Esophagus muscularis mucosa (tissue), 4 donors: ENCODE measurements at regions not wholly inside any gene's neighbourhood (a gene's known extent, or its start where the extent isn't known, plus 50 kb on each side); places are given as distances from the start of the nearest gene placed in this dataset.

Experiments
- DNase-seq: peaks from one replicate; pipeline ENCODE4 v3.0.0-alpha.2; 2017; ENCODE audit errors: extremely low spot score
- H3K27ac ChIP-seq, 4 donors: fragments of 200-600 bp; sonication (generic); replicated peaks in 1 of 4; 1 replicate in 3 of 4; 2 replicates in 1 of 4; pipeline ENCODE4 v1.5.1; 2016 to 2019; ENCODE audit warnings: mild to moderate bottlenecking in 1 of 4
- H3K27me3 ChIP-seq, 4 donors: fragments of 200-600 bp; sonication (generic); one replicate each; pipeline versions ENCODE4 v1.5.1 to v1.6.0; 2016 to 2019
- H3K36me3 ChIP-seq, 4 donors: fragments of 200-600 bp; sonication (generic); one replicate each; pipeline ENCODE4 v1.5.1; 2016 to 2019
- H3K4me1 ChIP-seq, 4 donors: fragments of 200-600 bp; sonication (generic); one replicate each; pipeline ENCODE4 v1.5.1; 2016 to 2019
- H3K4me3 ChIP-seq, 4 donors: fragments of 200-600 bp; sonication (generic); 1 replicate in 2 of 4; 2 replicates in 2 of 4; pipeline ENCODE4 v1.5.1; 2016 to 2019; ENCODE audit warnings: mild to moderate bottlenecking in 4 of 4, moderate library complexity in 1 of 4
- H3K9me3 ChIP-seq, 4 donors: fragments of 200-600 bp; sonication (generic); 1 replicate in 3 of 4; 2 replicates in 1 of 4; pipeline ENCODE4 v1.5.1; 2016 to 2019
- CTCF ChIP-seq, 3 experiments: fragments of 200-600 bp in 2 of 3; fragments of 450-650 bp in 1 of 3; sonication (generic) in 2 of 3; IDR thresholded peaks; one replicate each; pipeline ENCODE4 v1.5.1; 2017 to 2019; ENCODE audit warnings: antibody characterized with exemption in 3 of 3, mild to moderate bottlenecking in 2 of 3, moderate library complexity in 1 of 3
- EP300 ChIP-seq: sonication (generic); formaldehyde crosslinking; IDR thresholded peaks from one replicate; pipeline ENCODE4 v1.6.1; 2017; ENCODE audit warnings: antibody characterized with exemption
- POLR2A ChIP-seq: fragments of 450-650 bp; IDR thresholded peaks from one replicate; pipeline ENCODE4 v1.6.1; 2017; ENCODE audit warnings: antibody characterized with exemption, moderate library complexity, mild to moderate bottlenecking, low read depth
- POLR2AphosphoS5 ChIP-seq, 2 donors: sonication (generic); formaldehyde crosslinking; IDR thresholded peaks; one replicate each; pipeline ENCODE4 v1.6.1; 2017; ENCODE audit warnings: antibody characterized with exemption in 2 of 2
- WGBS: methylation state at CpG from one replicate; pipeline ENCODE4 v1.1.5; 2018; 5-methylcytosine and 5-hydroxymethylcytosine counted together
- intact Hi-C: fragments of 100-400 bp; cut with DNase I; formaldehyde crosslinking; loops from one replicate; pipeline ENCODE4 v1.15.1; 2023

DNA sequence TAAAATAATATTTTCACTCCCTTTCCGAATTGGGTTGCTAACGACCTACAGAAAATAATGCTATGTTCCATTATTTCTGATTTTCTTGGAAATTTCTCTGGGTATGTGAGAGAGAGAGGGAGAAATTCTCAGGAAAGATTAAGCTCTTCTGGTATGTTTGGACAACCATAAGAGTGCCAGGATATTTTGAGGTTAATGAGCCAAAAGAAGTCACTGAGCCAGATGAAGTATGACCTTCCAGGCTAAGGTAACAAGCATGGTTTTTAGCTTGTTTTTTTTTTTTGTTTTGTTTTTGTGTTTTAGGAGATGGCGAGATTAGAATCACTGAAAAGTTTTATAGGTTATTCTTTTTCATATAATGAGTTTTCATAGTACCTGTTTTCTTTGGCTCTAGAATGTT, 171.0 kb upstream of the FOXP2 start:
- no peak overlapping the region for H3K4me3 ChIP-seq
- H3K4me1 ChIP-seq = peaks cover 0 to 15% (median 11%) of the 10 kb centered on the region in 4 donors
- intact Hi-C loops = no loop called here
- no peaks in the 10 kb centered on the region for H3K27me3 ChIP-seq
- DNase-seq = no peak
- 80% methylated on average over 3 of the region's 3 CpGs for WGBS
- no peaks in the 10 kb centered on the region for H3K36me3 ChIP-seq
- H3K9me3 ChIP-seq = no peaks in the 10 kb centered on the region
- H3K27ac ChIP-seq = no peak overlapping the region
- no peak for TF ChIP-seq POLR2A
- TF ChIP-seq EP300 = no peak
- no peak for TF ChIP-seq POLR2AphosphoS5 (IDR thresholded peaks at IDR 0.05)
- no peak for TF ChIP-seq CTCF (IDR thresholded peaks at IDR 0.05)

- intact Hi-C loops = no loop called here
- TF ChIP-seq EP300 = no peak
- no peak for TF ChIP-seq POLR2A
- no peak for TF ChIP-seq CTCF (IDR thresholded peaks at IDR 0.05)
- TF ChIP-seq POLR2AphosphoS5 (IDR thresholded peaks at IDR 0.05) = no peak
- Histone ChIP-seq H3K4me3 (no peak overlapping the region), H3K36me3 (no peaks in the 10 kb centered on the region), H3K4me1 (peaks cover 0 to 15% (median 11%) of the 10 kb centered on the region in 4 donors), H3K27me3 (no peaks in the 10 kb centered on the region), H3K27ac (no peak overlapping the region), H3K9me3 (no peaks in the 10 kb centered on the region)
- DNase-seq = no peak
- 70% methylated on average over 2 of the region's 2 CpGs for WGBS
These were observed 171.6 kb upstream of the FOXP2 start for GRCh38 chr7:114242992-114243507.

DNA sequence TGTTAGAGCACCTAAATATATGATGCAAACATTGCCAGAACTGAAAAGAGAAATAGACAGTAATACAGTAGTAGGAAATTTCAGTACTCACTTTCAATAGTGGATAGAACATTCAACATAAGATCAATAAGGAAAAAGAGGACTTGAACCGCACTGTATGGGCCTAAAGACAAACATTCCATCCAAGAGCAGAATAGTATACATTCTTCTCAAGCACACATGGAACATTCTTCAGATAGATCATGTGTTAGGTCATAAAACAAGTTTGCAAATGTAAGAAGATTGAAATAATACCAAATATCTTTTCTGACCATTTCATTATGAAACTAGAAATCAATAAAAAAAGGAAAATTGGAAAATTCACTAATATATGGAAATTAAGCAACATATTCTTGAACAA, 185.4 kb upstream of the FOXP2 start:
- Histone ChIP-seq H3K9me3 (no peaks in the 10 kb centered on the region), H3K27me3 (no peaks in the 10 kb centered on the region), H3K4me1 (no peaks in the 10 kb centered on the region), H3K4me3 (no peak overlapping the region), H3K36me3 (no peaks in the 10 kb centered on the region), H3K27ac (no peak overlapping the region)
- DNase-seq = no peak
- intact Hi-C loops = no loop called here
- WGBS = 69% methylated on average over 1 of the region's 1 CpG
- TF ChIP-seq CTCF (IDR thresholded peaks at IDR 0.05) (no peak), EP300 (no peak), POLR2A (no peak), POLR2AphosphoS5 (IDR thresholded peaks at IDR 0.05) (no peak)

- no peaks in the 10 kb centered on the region for H3K9me3 ChIP-seq
- H3K36me3 ChIP-seq = no peaks in the 10 kb centered on the region
- H3K4me1 ChIP-seq = no peaks in the 10 kb centered on the region
- H3K27ac ChIP-seq = no peak overlapping the region
- intact Hi-C loops = no loop called here
- no peak overlapping the region for H3K4me3 ChIP-seq
- no peaks in the 10 kb centered on the region for H3K27me3 ChIP-seq
- TF ChIP-seq CTCF (IDR thresholded peaks at IDR 0.05) = no peak
- TF ChIP-seq POLR2A = no peak
- no peak for TF ChIP-seq POLR2AphosphoS5 (IDR thresholded peaks at IDR 0.05)
- TF ChIP-seq EP300 = no peak
- DNase-seq = no peak
These were observed 188.8 kb upstream of the FOXP2 start for GRCh38 chr7:114225784-114226183.

DNA sequence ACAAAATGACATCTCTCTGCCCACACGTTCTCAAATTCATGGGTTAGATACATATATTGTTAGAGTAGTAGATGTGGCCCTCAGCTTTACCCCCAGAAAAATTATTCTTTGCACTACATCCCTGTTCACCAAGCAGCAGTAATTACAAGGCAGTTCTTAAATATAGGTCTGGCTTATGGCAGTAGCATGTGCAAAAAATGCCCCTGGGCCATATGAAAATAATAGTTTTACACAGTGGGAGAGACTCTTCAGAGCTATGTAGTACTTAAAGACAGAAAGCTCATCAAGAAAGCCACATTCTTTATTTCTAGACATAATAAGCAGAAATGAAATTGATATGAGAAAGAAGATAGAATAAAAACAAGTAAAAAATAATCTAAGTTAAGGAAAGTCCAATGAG, 196.3 kb upstream of the FOXP2 start:
- H3K27me3 ChIP-seq = no peaks in the 10 kb centered on the region
- H3K4me1 ChIP-seq = no peaks in the 10 kb centered on the region
- no peaks in the 10 kb centered on the region for H3K9me3 ChIP-seq
- WGBS = 44% methylated on average over 1 of the region's 1 CpG
- H3K27ac ChIP-seq = no peak overlapping the region
- H3K36me3 ChIP-seq = no peaks in the 10 kb centered on the region
- intact Hi-C loops = no loop called here
- no peak for TF ChIP-seq CTCF (IDR thresholded peaks at IDR 0.05)
- H3K4me3 ChIP-seq = no peak overlapping the region
- no peak for DNase-seq
